GM23338 (cell line): ENCODE measurements at regions not wholly inside any gene's neighbourhood (a gene's known extent, or its start where the extent isn't known, plus 50 kb on each side); places are given as distances from the start of the nearest gene placed in this dataset.

Experiments used
- ATAC-seq: fragments of 200-7000 bp; cut with Tn5 transposase; 3 replicates; pipeline ENCODE4 v1.9.1; 2020
- DNase-seq: peaks from one replicate; pipeline ENCODE4 v3.0.0-alpha.2; 2015; ENCODE audit warnings: low spot score
- H2AFZ ChIP-seq: fragments of 200-600 bp; sonication (generic); 2 replicates; pipeline ENCODE4 v1.8.0; 2016; ENCODE audit warnings: antibody characterized with exemption, mild to moderate bottlenecking, moderate library complexity
- H3F3A ChIP-seq: fragments of 200-600 bp; sonication (generic); replicated peaks from 2 replicates; pipeline ENCODE4 v1.8.0; 2017; ENCODE audit warnings: antibody characterized with exemption, mixed run types, low read depth
- H3K27ac ChIP-seq: fragments of 200-600 bp; sonication (generic); 2 replicates; pipeline ENCODE4 v1.6.1; 2016; ENCODE audit warnings: low read depth
- H3K27me3 ChIP-seq: fragments of 200-600 bp; sonication (generic); 2 replicates; pipeline ENCODE4 v1.8.0; 2016; ENCODE audit warnings: mild to moderate bottlenecking, mixed run types, moderate library complexity; ENCODE audit not compliant: insufficient read depth
- H3K36me3 ChIP-seq: fragments of 200-600 bp; sonication (generic); 2 replicates; pipeline ENCODE4 v1.8.0; 2016; ENCODE audit warnings: mild to moderate bottlenecking; ENCODE audit not compliant: insufficient read depth
- H3K4me1 ChIP-seq: fragments of 200-600 bp; sonication (generic); 2 replicates; pipeline ENCODE4 v1.8.0; 2016; ENCODE audit warnings: mild to moderate bottlenecking, moderate library complexity; ENCODE audit not compliant: insufficient read depth
- H3K4me2 ChIP-seq: fragments of 200-600 bp; sonication (generic); 2 replicates; pipeline ENCODE4 v1.7.1; 2017; ENCODE audit warnings: mixed run types
- H3K4me3 ChIP-seq: fragments of 200-600 bp; sonication (generic); 2 replicates; pipeline ENCODE4 v1.6.1; 2016; ENCODE audit warnings: mixed run types
- H3K79me2 ChIP-seq: fragments of 200-600 bp; sonication (generic); replicated peaks from 2 replicates; pipeline ENCODE4 v1.8.0; 2017; ENCODE audit warnings: mild to moderate bottlenecking; ENCODE audit not compliant: insufficient read depth
- H3K9me2 ChIP-seq: fragments of 200-600 bp; sonication (generic); 2 replicates; pipeline ENCODE4 v1.8.0; 2017; ENCODE audit not compliant: insufficient read depth
- H4K20me1 ChIP-seq: fragments of 200-600 bp; sonication (generic); replicated peaks from 2 replicates; pipeline ENCODE4 v1.8.0; 2017; ENCODE audit warnings: mild to moderate bottlenecking; ENCODE audit not compliant: insufficient read depth
- H3K27ac Mint-ChIP-seq: 2 replicates; pipeline ENCODE4 v1.8.0; 2020; ENCODE audit warnings: inconsistent platforms, mild to moderate bottlenecking, moderate library complexity, mixed read lengths
- H3K27me3 Mint-ChIP-seq: 3 replicates; pipeline ENCODE4 v1.8.0; 2022; ENCODE audit warnings: low read depth, mild to moderate bottlenecking, moderate library complexity, mixed read lengths, inconsistent platforms; ENCODE audit not compliant: insufficient read depth, poor library complexity
- H3K36me3 Mint-ChIP-seq: 3 replicates; pipeline ENCODE4 v1.8.0; 2021; ENCODE audit warnings: low read depth, mild to moderate bottlenecking, inconsistent platforms, moderate library complexity, mixed read lengths
- H3K4me1 Mint-ChIP-seq: 3 replicates; pipeline ENCODE4 v1.8.0; 2020; ENCODE audit warnings: mild to moderate bottlenecking, inconsistent platforms, mixed read lengths
- H3K4me3 Mint-ChIP-seq: 3 replicates; pipeline ENCODE4 v1.8.0; 2021; ENCODE audit warnings: moderate library complexity, mild to moderate bottlenecking, inconsistent platforms, mixed read lengths
- H3K9me3 Mint-ChIP-seq: 3 replicates; pipeline ENCODE4 v1.8.0; 2020; ENCODE audit warnings: moderate library complexity, mild to moderate bottlenecking, inconsistent platforms, mixed read lengths
- EZH2phosphoT487 ChIP-seq: fragments of 200-600 bp; sonication (generic); IDR thresholded peaks from one replicate; pipeline ENCODE4 v1.8.1; 2018; ENCODE audit warnings: antibody characterized with exemption; ENCODE audit not compliant: unreplicated experiment
- JUNB ChIP-seq: IDR thresholded peaks from one replicate; pipeline ENCODE4 v1.6.1; 2016; ENCODE audit warnings: antibody characterized with exemption; ENCODE audit not compliant: unreplicated experiment
- NANOG ChIP-seq: IDR thresholded peaks from 2 replicates; pipeline ENCODE4 v1.6.1; 2016; ENCODE audit warnings: antibody characterized with exemption, borderline replicate concordance
- POLR2AphosphoS5 ChIP-seq: IDR thresholded peaks from 2 replicates; pipeline ENCODE4 v1.6.1; 2016; ENCODE audit warnings: antibody characterized with exemption, low read depth
- TF ChIP-seq, protein P1 (sequence below), 2 experiments: fragments of 200-600 bp in 1 of 2; sonication (generic) in 1 of 2; conservative IDR thresholded peaks; 2 replicates each; pipeline versions ENCODE4 v1.5.1 to v1.6.1; 2016 to 2017; ENCODE audit warnings: antibody characterized with exemption in 2 of 2, low read depth in 2 of 2, mild to moderate bottlenecking in 2 of 2, moderate library complexity in 1 of 2
- TF ChIP-seq, protein P2 (sequence below): fragments of 250-450 bp; sonication (Bioruptor Pico); IDR thresholded peaks from 2 replicates; pipeline ENCODE4 v1.5.0; 2020; ENCODE audit warnings: mild to moderate bottlenecking, moderate library complexity

DNA sequence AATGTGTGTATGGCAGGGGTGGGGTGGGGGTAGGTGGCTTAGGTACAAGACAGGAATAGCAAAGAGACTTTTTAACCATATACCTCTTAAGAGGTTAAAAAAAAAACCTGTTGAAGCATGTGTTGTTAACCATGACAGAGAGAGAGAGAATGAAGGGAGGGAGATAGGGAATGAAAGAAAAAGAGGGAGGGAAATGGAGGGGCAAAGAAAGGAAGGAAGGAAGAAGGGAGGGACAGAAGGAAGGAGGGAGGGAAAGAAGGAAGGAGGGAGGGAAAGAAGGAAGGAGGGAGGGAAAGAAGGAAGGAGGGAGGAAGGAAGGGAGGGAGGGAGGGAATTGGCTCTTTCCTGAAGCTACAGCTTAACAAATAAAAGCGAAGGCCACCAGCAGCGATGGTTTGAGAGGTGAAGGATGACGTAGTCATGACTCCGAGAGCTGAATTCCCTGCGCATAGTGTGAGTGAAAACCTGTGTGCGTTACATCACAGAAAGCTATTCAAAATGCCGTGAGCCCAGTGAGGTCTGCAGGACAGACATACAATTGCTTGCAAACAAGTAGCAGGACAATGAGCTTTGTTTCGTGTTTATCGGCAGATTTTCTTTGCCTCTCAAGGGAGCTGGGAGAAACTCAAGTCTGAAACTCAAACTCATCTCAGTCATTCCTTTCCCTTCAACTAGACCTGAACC lies 88.6 kb upstream of the NEDD9 start:
- H4K20me1 ChIP-seq = no peaks in the 10 kb centered on the region
- peaks cover 6% of the 10 kb centered on the region for H3K27me3 Mint-ChIP-seq
- H3K9me2 ChIP-seq = 0 out of 2 replicates have a peak, but pooled peaks cover 4% of the 10 kb centered on the region
- no peak overlapping the region for H3K27ac ChIP-seq
- H3K36me3 Mint-ChIP-seq = no peaks in the 10 kb centered on the region
- H3K4me3 Mint-ChIP-seq = no peak overlapping the region
- TF ChIP-seq, protein P1, sequence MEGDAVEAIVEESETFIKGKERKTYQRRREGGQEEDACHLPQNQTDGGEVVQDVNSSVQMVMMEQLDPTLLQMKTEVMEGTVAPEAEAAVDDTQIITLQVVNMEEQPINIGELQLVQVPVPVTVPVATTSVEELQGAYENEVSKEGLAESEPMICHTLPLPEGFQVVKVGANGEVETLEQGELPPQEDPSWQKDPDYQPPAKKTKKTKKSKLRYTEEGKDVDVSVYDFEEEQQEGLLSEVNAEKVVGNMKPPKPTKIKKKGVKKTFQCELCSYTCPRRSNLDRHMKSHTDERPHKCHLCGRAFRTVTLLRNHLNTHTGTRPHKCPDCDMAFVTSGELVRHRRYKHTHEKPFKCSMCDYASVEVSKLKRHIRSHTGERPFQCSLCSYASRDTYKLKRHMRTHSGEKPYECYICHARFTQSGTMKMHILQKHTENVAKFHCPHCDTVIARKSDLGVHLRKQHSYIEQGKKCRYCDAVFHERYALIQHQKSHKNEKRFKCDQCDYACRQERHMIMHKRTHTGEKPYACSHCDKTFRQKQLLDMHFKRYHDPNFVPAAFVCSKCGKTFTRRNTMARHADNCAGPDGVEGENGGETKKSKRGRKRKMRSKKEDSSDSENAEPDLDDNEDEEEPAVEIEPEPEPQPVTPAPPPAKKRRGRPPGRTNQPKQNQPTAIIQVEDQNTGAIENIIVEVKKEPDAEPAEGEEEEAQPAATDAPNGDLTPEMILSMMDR (conservative IDR thresholded peaks at IDR 0.05; ENCODE audit: low read depth in 2 of 2) = no peak
- TF ChIP-seq POLR2AphosphoS5 (no peak), EZH2phosphoT487 (no peak), NANOG (no peak), JUNB (no peak)
- TF ChIP-seq, protein P2, sequence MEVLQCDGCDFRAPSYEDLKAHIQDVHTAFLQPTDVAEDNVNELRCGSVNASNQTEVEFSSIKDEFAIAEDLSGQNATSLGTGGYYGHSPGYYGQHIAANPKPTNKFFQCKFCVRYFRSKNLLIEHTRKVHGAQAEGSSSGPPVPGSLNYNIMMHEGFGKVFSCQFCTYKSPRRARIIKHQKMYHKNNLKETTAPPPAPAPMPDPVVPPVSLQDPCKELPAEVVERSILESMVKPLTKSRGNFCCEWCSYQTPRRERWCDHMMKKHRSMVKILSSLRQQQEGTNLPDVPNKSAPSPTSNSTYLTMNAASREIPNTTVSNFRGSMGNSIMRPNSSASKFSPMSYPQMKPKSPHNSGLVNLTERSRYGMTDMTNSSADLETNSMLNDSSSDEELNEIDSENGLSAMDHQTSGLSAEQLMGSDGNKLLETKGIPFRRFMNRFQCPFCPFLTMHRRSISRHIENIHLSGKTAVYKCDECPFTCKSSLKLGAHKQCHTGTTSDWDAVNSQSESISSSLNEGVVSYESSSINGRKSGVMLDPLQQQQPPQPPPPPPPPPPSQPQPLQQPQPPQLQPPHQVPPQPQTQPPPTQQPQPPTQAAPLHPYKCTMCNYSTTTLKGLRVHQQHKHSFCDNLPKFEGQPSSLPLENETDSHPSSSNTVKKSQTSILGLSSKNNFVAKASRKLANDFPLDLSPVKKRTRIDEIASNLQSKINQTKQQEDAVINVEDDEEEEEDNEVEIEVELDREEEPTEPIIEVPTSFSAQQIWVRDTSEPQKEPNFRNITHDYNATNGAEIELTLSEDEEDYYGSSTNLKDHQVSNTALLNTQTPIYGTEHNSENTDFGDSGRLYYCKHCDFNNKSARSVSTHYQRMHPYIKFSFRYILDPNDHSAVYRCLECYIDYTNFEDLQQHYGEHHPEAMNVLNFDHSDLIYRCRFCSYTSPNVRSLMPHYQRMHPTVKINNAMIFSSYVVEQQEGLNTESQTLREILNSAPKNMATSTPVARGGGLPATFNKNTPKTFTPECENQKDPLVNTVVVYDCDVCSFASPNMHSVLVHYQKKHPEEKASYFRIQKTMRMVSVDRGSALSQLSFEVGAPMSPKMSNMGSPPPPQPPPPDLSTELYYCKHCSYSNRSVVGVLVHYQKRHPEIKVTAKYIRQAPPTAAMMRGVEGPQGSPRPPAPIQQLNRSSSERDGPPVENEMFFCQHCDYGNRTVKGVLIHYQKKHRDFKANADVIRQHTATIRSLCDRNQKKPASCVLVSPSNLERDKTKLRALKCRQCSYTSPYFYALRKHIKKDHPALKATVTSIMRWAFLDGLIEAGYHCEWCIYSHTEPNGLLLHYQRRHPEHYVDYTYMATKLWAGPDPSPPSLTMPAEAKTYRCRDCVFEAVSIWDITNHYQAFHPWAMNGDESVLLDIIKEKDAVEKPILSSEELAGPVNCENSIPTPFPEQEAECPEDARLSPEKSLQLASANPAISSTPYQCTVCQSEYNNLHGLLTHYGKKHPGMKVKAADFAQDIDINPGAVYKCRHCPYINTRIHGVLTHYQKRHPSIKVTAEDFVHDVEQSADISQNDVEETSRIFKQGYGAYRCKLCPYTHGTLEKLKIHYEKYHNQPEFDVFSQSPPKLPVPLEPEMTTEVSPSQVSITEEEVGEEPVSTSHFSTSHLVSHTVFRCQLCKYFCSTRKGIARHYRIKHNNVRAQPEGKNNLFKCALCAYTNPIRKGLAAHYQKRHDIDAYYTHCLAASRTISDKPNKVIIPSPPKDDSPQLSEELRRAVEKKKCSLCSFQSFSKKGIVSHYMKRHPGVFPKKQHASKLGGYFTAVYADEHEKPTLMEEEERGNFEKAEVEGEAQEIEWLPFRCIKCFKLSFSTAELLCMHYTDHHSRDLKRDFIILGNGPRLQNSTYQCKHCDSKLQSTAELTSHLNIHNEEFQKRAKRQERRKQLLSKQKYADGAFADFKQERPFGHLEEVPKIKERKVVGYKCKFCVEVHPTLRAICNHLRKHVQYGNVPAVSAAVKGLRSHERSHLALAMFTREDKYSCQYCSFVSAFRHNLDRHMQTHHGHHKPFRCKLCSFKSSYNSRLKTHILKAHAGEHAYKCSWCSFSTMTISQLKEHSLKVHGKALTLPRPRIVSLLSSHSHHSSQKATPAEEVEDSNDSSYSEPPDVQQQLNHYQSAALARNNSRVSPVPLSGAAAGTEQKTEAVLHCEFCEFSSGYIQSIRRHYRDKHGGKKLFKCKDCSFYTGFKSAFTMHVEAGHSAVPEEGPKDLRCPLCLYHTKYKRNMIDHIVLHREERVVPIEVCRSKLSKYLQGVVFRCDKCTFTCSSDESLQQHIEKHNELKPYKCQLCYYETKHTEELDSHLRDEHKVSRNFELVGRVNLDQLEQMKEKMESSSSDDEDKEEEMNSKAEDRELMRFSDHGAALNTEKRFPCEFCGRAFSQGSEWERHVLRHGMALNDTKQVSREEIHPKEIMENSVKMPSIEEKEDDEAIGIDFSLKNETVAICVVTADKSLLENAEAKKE (CRISPR knock-in tag) = no peak
- no peak overlapping the region for H3K4me3 ChIP-seq
- H3F3A ChIP-seq = no peaks in the 10 kb centered on the region
- H3K4me2 ChIP-seq = no peak overlapping the region
- peaks cover 17% of the 10 kb centered on the region for H3K4me1 ChIP-seq
- no peaks in the 10 kb centered on the region for H3K36me3 ChIP-seq
- no peaks in the 10 kb centered on the region; the same call in 2 of the 3 replicates for H3K9me3 Mint-ChIP-seq
- H2AFZ ChIP-seq = 0 out of 2 replicates have a peak overlapping the region, but pooled peaks have one; percentile 23
- peaks cover 9% of the 10 kb centered on the region for H3K4me1 Mint-ChIP-seq
- DNase-seq = no peak
- no peak overlapping the region for H3K27ac Mint-ChIP-seq
- ATAC-seq = no peak
- no peaks in the 10 kb centered on the region for H3K27me3 ChIP-seq
- H3K79me2 ChIP-seq = no peaks in the 10 kb centered on the region
